H9 (cell line): ENCODE measurements at regions not wholly inside any gene's neighbourhood (a gene's known extent, or its start where the extent isn't known, plus 50 kb on each side); places are given as distances from the start of the nearest gene placed in this dataset.

ENCODE experiments used
- DNase-seq: peaks from one replicate; pipeline ENCODE4 v3.0.0-alpha.2; 2017
- H2AFZ ChIP-seq: one replicate; pipeline ENCODE4 v1.6.1; 2013; ENCODE audit warnings: mild to moderate bottlenecking, low read length, control low read depth, moderate library complexity
- H2AK5ac ChIP-seq: 2 replicates; pipeline ENCODE4 v1.6.1; 2013; ENCODE audit warnings: low read length, control low read depth, mixed read lengths; ENCODE audit not compliant: insufficient read length
- H2BK120ac ChIP-seq: one replicate; pipeline ENCODE4 v1.6.1; 2013; ENCODE audit warnings: low read depth, mild to moderate bottlenecking, low read length, control low read depth, inconsistent platforms; ENCODE audit not compliant: poor library complexity, severe bottlenecking
- H2BK12ac ChIP-seq: 2 replicates; pipeline ENCODE4 v1.6.1; 2013; ENCODE audit warnings: low read length, control low read depth, mixed read lengths, low read depth; ENCODE audit not compliant: insufficient read length
- H2BK15ac ChIP-seq: 2 replicates; pipeline ENCODE4 v1.6.1; 2013; ENCODE audit warnings: low read depth, low read length, control low read depth
- H2BK20ac ChIP-seq: one replicate; pipeline ENCODE4 v1.6.1; 2013; ENCODE audit warnings: low read depth, mild to moderate bottlenecking, low read length, control low read depth, inconsistent platforms; ENCODE audit not compliant: poor library complexity, severe bottlenecking
- H2BK5ac ChIP-seq: 2 replicates; pipeline ENCODE4 v1.6.1; 2013; ENCODE audit warnings: low read length, control low read depth, mixed read lengths; ENCODE audit not compliant: insufficient read length
- H3K14ac ChIP-seq: 2 replicates; pipeline ENCODE4 v1.6.1; 2013; ENCODE audit warnings: low read length, control low read depth; ENCODE audit not compliant: insufficient read depth
- H3K18ac ChIP-seq: 2 replicates; pipeline ENCODE4 v1.6.1; 2013; ENCODE audit warnings: low read depth, mild to moderate bottlenecking, mixed read lengths, low read length, control low read depth; ENCODE audit not compliant: insufficient read length
- H3K23ac ChIP-seq: 2 replicates; pipeline ENCODE4 v1.6.1; 2013; ENCODE audit warnings: low read length, control low read depth, mixed read lengths, low read depth; ENCODE audit not compliant: insufficient read length
- H3K23me2 ChIP-seq: 2 replicates; pipeline ENCODE4 v1.6.1; 2013; ENCODE audit warnings: low read depth, mild to moderate bottlenecking, mixed read lengths, low read length, control low read depth; ENCODE audit not compliant: insufficient read length, poor library complexity, severe bottlenecking
- H3K27ac ChIP-seq: 2 replicates; pipeline ENCODE4 v1.5.1; 2013; ENCODE audit warnings: low read length, control low read depth, mixed read lengths, low read depth; ENCODE audit not compliant: insufficient read length
- H3K27me3 ChIP-seq: 2 replicates; pipeline ENCODE4 v1.6.1; 2013; ENCODE audit warnings: low read length, control low read depth, inconsistent platforms; ENCODE audit not compliant: insufficient read depth
- H3K4ac ChIP-seq: 2 replicates; pipeline ENCODE4 v1.6.1; 2013; ENCODE audit warnings: low read depth, mild to moderate bottlenecking, control low read depth, inconsistent platforms, low read length, moderate library complexity
- H3K4me1 ChIP-seq: 2 replicates; pipeline ENCODE4 v1.6.1; 2013; ENCODE audit warnings: low read length, control low read depth, inconsistent platforms; ENCODE audit not compliant: insufficient read depth
- H3K4me2 ChIP-seq: 2 replicates; pipeline ENCODE4 v1.6.1; 2013; ENCODE audit warnings: low read length, control low read depth, mixed read lengths; ENCODE audit not compliant: insufficient read length, insufficient read depth
- H3K56ac ChIP-seq: 2 replicates; pipeline ENCODE4 v1.6.1; 2013; ENCODE audit warnings: low read depth, mild to moderate bottlenecking, mixed read lengths, low read length, control low read depth; ENCODE audit not compliant: insufficient read length
- H3K79me1 ChIP-seq: 2 replicates; pipeline ENCODE4 v1.6.1; 2013; ENCODE audit warnings: low read depth, mild to moderate bottlenecking, moderate library complexity, low read length, control low read depth, inconsistent platforms; ENCODE audit not compliant: insufficient read depth, poor library complexity, severe bottlenecking
- H3K79me2 ChIP-seq: 2 replicates; pipeline ENCODE4 v1.6.1; 2013; ENCODE audit warnings: low read length, control low read depth, inconsistent platforms; ENCODE audit not compliant: insufficient read depth
- H3K9ac ChIP-seq: 2 replicates; pipeline ENCODE4 v1.6.1; 2013; ENCODE audit warnings: low read length, control low read depth, mixed read lengths; ENCODE audit not compliant: insufficient read length; ENCODE audit errors: extremely low read depth
- H3K9me3 ChIP-seq: one replicate; pipeline ENCODE4 v1.6.1; 2013; ENCODE audit warnings: low read depth, low read length, inconsistent platforms; ENCODE audit not compliant: control insufficient read depth
- H3T11ph ChIP-seq: one replicate; pipeline ENCODE4 v1.6.1; 2013; ENCODE audit warnings: mild to moderate bottlenecking, low read length, control low read depth, inconsistent platforms
- H4K20me1 ChIP-seq: one replicate; pipeline ENCODE4 v1.6.1; 2013; ENCODE audit not compliant: control insufficient read depth, insufficient read length, insufficient read depth
- H4K5ac ChIP-seq: 2 replicates; pipeline ENCODE4 v1.6.1; 2013; ENCODE audit warnings: low read depth, mild to moderate bottlenecking, mixed read lengths, low read length, control low read depth; ENCODE audit not compliant: insufficient read length
- H4K8ac ChIP-seq: replicated peaks from 2 replicates; pipeline ENCODE4 v1.6.1; 2013; ENCODE audit warnings: low read length, control low read depth, mixed read lengths, low read depth; ENCODE audit not compliant: insufficient read length
- H4K91ac ChIP-seq: 2 replicates; pipeline ENCODE4 v1.6.1; 2013; ENCODE audit warnings: low read depth, mild to moderate bottlenecking, moderate library complexity, mixed read lengths, low read length, control low read depth; ENCODE audit not compliant: insufficient read length
- H3K27ac Mint-ChIP-seq, 3 experiments: 2 replicates in 2 of 3; 3 replicates in 1 of 3; pipeline ENCODE4 v1.8.0; 2020 to 2021; ENCODE audit warnings: mixed read lengths in 3 of 3, mild to moderate bottlenecking in 1 of 3, moderate library complexity in 1 of 3
- H3K27me3 Mint-ChIP-seq: 2 replicates; pipeline ENCODE4 v1.8.0; 2021; ENCODE audit warnings: low read depth, mild to moderate bottlenecking, moderate library complexity, mixed read lengths
- H3K36me3 Mint-ChIP-seq, 3 experiments: 2 replicates in 2 of 3; 3 replicates in 1 of 3; pipeline ENCODE4 v1.8.0; 2020 to 2021; ENCODE audit warnings: low read depth in 3 of 3, mixed read lengths in 3 of 3; ENCODE audit not compliant: insufficient read depth in 1 of 3
- H3K4me1 Mint-ChIP-seq, 2 experiments: 2 replicates each; pipeline ENCODE4 v1.8.0; 2020; ENCODE audit warnings: mixed read lengths in 2 of 2
- H3K4me3 Mint-ChIP-seq, 2 experiments: 2 replicates in 1 of 2; 3 replicates in 1 of 2; pipeline ENCODE4 v1.8.0; 2020 to 2021; ENCODE audit warnings: mild to moderate bottlenecking in 2 of 2, mixed read lengths in 2 of 2, moderate library complexity in 1 of 2
- H3K9me3 Mint-ChIP-seq, 2 experiments: 2 replicates in 1 of 2; 3 replicates in 1 of 2; pipeline ENCODE4 v1.8.0; 2020; ENCODE audit warnings: mild to moderate bottlenecking in 2 of 2, mixed read lengths in 2 of 2, moderate library complexity in 1 of 2
- WGBS: extraction: QIAGEN DNeasy Blood & Tissue Kit; methylation state at CpG from one replicate; pipeline ENCODE4 v1.1.7; 2013; ENCODE audit warnings: missing lambda C conversion rate, low lambda C conversion rate, mixed read lengths; ENCODE audit not compliant: insufficient read length; ENCODE audit errors: extremely low coverage; 5-methylcytosine and 5-hydroxymethylcytosine counted together
- TF ChIP-seq, protein P1 (sequence below): fragments of 200-600 bp; sonication (generic); conservative IDR thresholded peaks from 3 replicates; pipeline ENCODE4 v1.8.0; 2021; ENCODE audit warnings: antibody characterized with exemption, mild to moderate bottlenecking

GRCh38 chr10:28880683-28880950, 203.3 kb downstream of the BAMBI start:
- H3K4me2 ChIP-seq: no peak overlapping the region
- H3K36me3 Mint-ChIP-seq: no peaks in the 10 kb centered on the region
- H3K4ac ChIP-seq: no peak overlapping the region
- H3K18ac ChIP-seq: no peak overlapping the region
- H3K14ac ChIP-seq: no peak overlapping the region
- no peaks in the 10 kb centered on the region for H3K27me3 ChIP-seq
- no CpG with 5 or more reads among the region's 3 CpGs for WGBS
- H4K91ac ChIP-seq: no peak overlapping the region
- H3K4me1 Mint-ChIP-seq: peaks cover 8 to 17% of the 10 kb centered on the region in 2 experiments
- no peak overlapping the region for H3K27ac ChIP-seq
- H3K23me2 ChIP-seq: no peaks in the 10 kb centered on the region
- H2BK15ac ChIP-seq: no peak overlapping the region
- H3K9me3 Mint-ChIP-seq: no peaks in the 10 kb centered on the region
- TF ChIP-seq, protein P1, sequence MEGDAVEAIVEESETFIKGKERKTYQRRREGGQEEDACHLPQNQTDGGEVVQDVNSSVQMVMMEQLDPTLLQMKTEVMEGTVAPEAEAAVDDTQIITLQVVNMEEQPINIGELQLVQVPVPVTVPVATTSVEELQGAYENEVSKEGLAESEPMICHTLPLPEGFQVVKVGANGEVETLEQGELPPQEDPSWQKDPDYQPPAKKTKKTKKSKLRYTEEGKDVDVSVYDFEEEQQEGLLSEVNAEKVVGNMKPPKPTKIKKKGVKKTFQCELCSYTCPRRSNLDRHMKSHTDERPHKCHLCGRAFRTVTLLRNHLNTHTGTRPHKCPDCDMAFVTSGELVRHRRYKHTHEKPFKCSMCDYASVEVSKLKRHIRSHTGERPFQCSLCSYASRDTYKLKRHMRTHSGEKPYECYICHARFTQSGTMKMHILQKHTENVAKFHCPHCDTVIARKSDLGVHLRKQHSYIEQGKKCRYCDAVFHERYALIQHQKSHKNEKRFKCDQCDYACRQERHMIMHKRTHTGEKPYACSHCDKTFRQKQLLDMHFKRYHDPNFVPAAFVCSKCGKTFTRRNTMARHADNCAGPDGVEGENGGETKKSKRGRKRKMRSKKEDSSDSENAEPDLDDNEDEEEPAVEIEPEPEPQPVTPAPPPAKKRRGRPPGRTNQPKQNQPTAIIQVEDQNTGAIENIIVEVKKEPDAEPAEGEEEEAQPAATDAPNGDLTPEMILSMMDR: no peak
- H3K4me1 ChIP-seq: no peaks in the 10 kb centered on the region
- no peak overlapping the region for H2BK20ac ChIP-seq
- H3K79me2 ChIP-seq: no peaks in the 10 kb centered on the region
- no peak overlapping the region for H2BK12ac ChIP-seq
- H3T11ph ChIP-seq: no peak overlapping the region
- H3K56ac ChIP-seq: no peak overlapping the region
- H3K4me3 Mint-ChIP-seq: no peak overlapping the region
- H2AFZ ChIP-seq: no peak overlapping the region
- H2BK5ac ChIP-seq: no peak overlapping the region
- H3K27ac Mint-ChIP-seq: no peak overlapping the region
- no peak overlapping the region for H3K9ac ChIP-seq
- H4K8ac ChIP-seq: no peak overlapping the region
- H2BK120ac ChIP-seq: no peak overlapping the region
- peaks cover 4% of the 10 kb centered on the region; the same call in 1 of the 2 replicates for H3K27me3 Mint-ChIP-seq
- H3K23ac ChIP-seq: no peak overlapping the region
- no peak for DNase-seq
- H2AK5ac ChIP-seq: no peak overlapping the region
- no peak overlapping the region for H4K5ac ChIP-seq
- no peaks in the 10 kb centered on the region for H4K20me1 ChIP-seq
- no peaks in the 10 kb centered on the region for H3K9me3 ChIP-seq
- H3K79me1 ChIP-seq: no peaks in the 10 kb centered on the region
